PFSK-1 (cell line): ENCODE measurements at regions not wholly inside any gene's neighbourhood (a gene's known extent, or its start where the extent isn't known, plus 50 kb on each side); places are given as distances from the start of the nearest gene placed in this dataset.

ENCODE experiments used
- FOXP2 ChIP-seq: optimal IDR thresholded peaks from 2 replicates; pipeline ENCODE3; 2011; ENCODE audit warnings: borderline replicate concordance, control low read depth, inconsistent platforms; ENCODE audit not compliant: insufficient read depth; ENCODE audit errors: extremely low read length, extremely low read depth
- POLR2AphosphoS5 ChIP-seq: IDR thresholded peaks from 2 replicates; pipeline ENCODE4 v1.6.1; 2012; ENCODE audit warnings: low read depth, mild to moderate bottlenecking, control low read depth, low read length, moderate library complexity
- REST ChIP-seq, 2 experiments: IDR thresholded peaks; 2 replicates each; pipeline versions ENCODE4 v1.6.1 to v1.8.0; 2011 to 2012; ENCODE audit warnings: low read depth in 2 of 2, low read length in 2 of 2, control low read depth in 1 of 2, inconsistent platforms in 1 of 2, mild to moderate bottlenecking in 1 of 2, moderate library complexity in 1 of 2; ENCODE audit not compliant: insufficient read depth in 1 of 2
- SIN3A ChIP-seq: IDR thresholded peaks from 2 replicates; pipeline ENCODE4 v1.6.1; 2012; ENCODE audit warnings: mild to moderate bottlenecking, low read length, moderate library complexity, borderline replicate concordance; ENCODE audit not compliant: insufficient read depth
- TAF1 ChIP-seq: IDR thresholded peaks from 2 replicates; pipeline ENCODE4 v1.6.1; 2012; ENCODE audit warnings: low read length, control low read depth, borderline replicate concordance; ENCODE audit not compliant: insufficient read depth

GRCh38 chr5:110968246-110969005 lies 103.1 kb upstream of the TSLP start:
- no peak for TF ChIP-seq POLR2AphosphoS5
- no peak for TF ChIP-seq REST (IDR thresholded peaks at IDR 0.05; ENCODE audit: insufficient read depth in 1 of 2, low read depth in 2 of 2, low read length in 2 of 2)
- no peak for TF ChIP-seq TAF1
- no peak for TF ChIP-seq FOXP2
- no peak for TF ChIP-seq SIN3A
